Esophagus squamous epithelium (tissue), 5 donors: ENCODE measurements at regions not wholly inside any gene's neighbourhood (a gene's known extent, or its start where the extent isn't known, plus 50 kb on each side); places are given as distances from the start of the nearest gene placed in this dataset.

ENCODE experiments used
- DNase-seq: peaks from one replicate; lab custom pipeline; 2025; lab: John Stamatoyannopoulos, UW
- H3K27ac ChIP-seq, 4 donors: fragments of 200-600 bp; sonication (generic); one replicate each; pipeline ENCODE4 v1.5.1; 2016 to 2019; ENCODE audit warnings: mild to moderate bottlenecking in 1 of 4
- H3K27me3 ChIP-seq, 4 donors: fragments of 200-600 bp; sonication (generic); 1 replicate in 3 of 4; 2 replicates in 1 of 4; pipeline versions ENCODE4 v1.5.1 to v1.6.0; 2017 to 2021; ENCODE audit warnings: antibody characterized with exemption in 1 of 4
- H3K36me3 ChIP-seq, 3 donors: fragments of 200-600 bp; sonication (generic); one replicate each; pipeline ENCODE4 v1.5.1; 2016 to 2019
- H3K4me1 ChIP-seq, 3 donors: fragments of 200-600 bp; sonication (generic); one replicate each; pipeline ENCODE4 v1.5.1; 2017 to 2019
- H3K4me3 ChIP-seq, 4 donors: fragments of 200-600 bp; sonication (generic); 1 replicate in 3 of 4; 2 replicates in 1 of 4; pipeline ENCODE4 v1.5.1; 2016 to 2019; ENCODE audit warnings: mild to moderate bottlenecking in 2 of 4, moderate library complexity in 1 of 4
- H3K9me3 ChIP-seq, 3 donors: fragments of 200-600 bp; sonication (generic); one replicate each; pipeline ENCODE4 v1.5.1; 2016 to 2019
- POLR2A ChIP-seq, 4 donors: fragments of 450-650 bp; IDR thresholded peaks; one replicate each; pipeline ENCODE4 v1.6.1; 2017; ENCODE audit warnings: antibody characterized with exemption in 4 of 4, mild to moderate bottlenecking in 4 of 4, moderate library complexity in 3 of 4
- WGBS, 2 donors: methylation state at CpG; one replicate each; pipeline ENCODE4 v1.1.5; 2018; 5-methylcytosine and 5-hydroxymethylcytosine counted together
- intact Hi-C: fragments of 100-400 bp; cut with DNase I; formaldehyde crosslinking; loops from one replicate; pipeline ENCODE4 v1.15.0; 2022
- TF ChIP-seq, protein P1 (sequence below), 6 experiments: fragments of 450-650 bp in 4 of 6; fragments of 200-600 bp in 2 of 6; sonication (generic) in 2 of 6; IDR thresholded peaks; one replicate each; pipeline ENCODE4 v1.5.1; 2016 to 2019; ENCODE audit warnings: antibody characterized with exemption in 6 of 6, mild to moderate bottlenecking in 4 of 6, moderate library complexity in 4 of 6
- donor health status: DM: yes; HTN: yes; CAD: no.

DNA sequence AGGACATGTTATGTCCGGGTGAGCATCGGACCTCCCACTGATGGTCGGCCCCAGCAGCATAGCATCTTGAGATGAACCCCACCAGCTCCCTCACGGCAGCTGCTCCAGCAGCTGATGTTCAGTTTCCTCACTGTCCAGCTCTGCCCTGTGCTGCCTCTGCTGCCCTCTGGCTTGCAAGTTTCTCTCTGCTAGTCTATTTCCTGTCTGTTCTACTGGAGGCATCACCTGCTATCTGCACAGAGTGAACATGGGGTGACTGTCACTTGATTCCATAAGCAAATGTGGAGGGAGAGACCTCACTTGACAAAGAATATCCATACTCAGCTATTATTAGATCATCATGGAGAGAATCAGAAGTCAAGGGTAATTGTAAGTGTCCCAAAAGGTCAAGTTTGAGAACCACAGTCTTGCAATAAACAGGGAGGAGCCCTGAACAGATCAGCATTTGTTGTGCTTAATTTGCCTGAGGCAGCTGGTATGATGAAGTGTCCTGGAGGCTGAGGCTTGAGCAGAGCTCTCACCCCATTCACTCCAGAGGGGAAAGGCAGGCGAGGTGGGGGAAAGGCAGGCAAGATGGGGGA lies 702.8 kb downstream of the SEMA5A start:
- Histone ChIP-seq H3K4me1 (peaks cover 0 to 13% (median 3%) of the 10 kb centered on the region in 3 donors), H3K36me3 (no peaks in the 10 kb centered on the region), H3K9me3 (no peaks in the 10 kb centered on the region), H3K27me3 (no peaks in the 10 kb centered on the region), H3K4me3 (no peak overlapping the region), H3K27ac (peak overlapping the region in 2 of 4 donors; percentile 62 to 63)
- no peak for DNase-seq
- TF ChIP-seq POLR2A (IDR thresholded peaks at IDR 0.05) = no peak
- TF ChIP-seq, protein P1, sequence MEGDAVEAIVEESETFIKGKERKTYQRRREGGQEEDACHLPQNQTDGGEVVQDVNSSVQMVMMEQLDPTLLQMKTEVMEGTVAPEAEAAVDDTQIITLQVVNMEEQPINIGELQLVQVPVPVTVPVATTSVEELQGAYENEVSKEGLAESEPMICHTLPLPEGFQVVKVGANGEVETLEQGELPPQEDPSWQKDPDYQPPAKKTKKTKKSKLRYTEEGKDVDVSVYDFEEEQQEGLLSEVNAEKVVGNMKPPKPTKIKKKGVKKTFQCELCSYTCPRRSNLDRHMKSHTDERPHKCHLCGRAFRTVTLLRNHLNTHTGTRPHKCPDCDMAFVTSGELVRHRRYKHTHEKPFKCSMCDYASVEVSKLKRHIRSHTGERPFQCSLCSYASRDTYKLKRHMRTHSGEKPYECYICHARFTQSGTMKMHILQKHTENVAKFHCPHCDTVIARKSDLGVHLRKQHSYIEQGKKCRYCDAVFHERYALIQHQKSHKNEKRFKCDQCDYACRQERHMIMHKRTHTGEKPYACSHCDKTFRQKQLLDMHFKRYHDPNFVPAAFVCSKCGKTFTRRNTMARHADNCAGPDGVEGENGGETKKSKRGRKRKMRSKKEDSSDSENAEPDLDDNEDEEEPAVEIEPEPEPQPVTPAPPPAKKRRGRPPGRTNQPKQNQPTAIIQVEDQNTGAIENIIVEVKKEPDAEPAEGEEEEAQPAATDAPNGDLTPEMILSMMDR (IDR thresholded peaks at IDR 0.05) = peak in 1 of 6 experiments; percentile 7
- 68 to 83% methylated on average over 4 to 5 of the region's 5 CpGs for WGBS, 2 donors
- intact Hi-C loops = no loop called here

DNA sequence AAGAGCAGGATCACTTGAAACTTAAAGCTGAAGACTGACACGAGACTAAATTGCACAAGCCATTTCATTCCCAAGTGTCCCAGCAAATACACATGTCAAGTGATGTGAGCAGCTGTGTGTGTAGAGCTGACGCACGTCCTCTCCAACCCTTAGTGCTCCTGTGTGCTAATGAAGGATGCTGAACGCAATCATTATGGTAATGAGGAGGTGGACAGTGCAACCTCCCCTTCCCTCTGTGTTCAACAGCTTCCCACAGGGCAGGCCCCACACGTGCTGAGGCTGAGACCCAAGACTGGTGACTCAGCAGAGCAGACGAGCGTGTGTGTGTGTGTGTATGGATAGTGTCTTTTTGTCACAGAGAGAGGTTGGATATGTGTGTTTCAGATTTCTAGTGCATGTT lies 702.1 kb downstream of the SEMA5A start:
- DNase-seq = no peak
- peak overlapping the region in 3 of 4 donors; percentile 26 to 77 (median 71) for H3K27ac ChIP-seq

GRCh38 chr5:8844206-8844605 lies 701.7 kb downstream of the SEMA5A start:
- Histone ChIP-seq H3K9me3 (no peaks in the 10 kb centered on the region), H3K4me1 (peaks cover 0 to 13% (median 3%) of the 10 kb centered on the region in 3 donors), H3K4me3 (no peak overlapping the region), H3K27me3 (no peaks in the 10 kb centered on the region), H3K27ac (peak overlapping the region in 3 of 4 donors; percentile 26 to 77 (median 71)), H3K36me3 (no peaks in the 10 kb centered on the region)
- no peak for DNase-seq
- WGBS, 2 donors = 40% methylated on average over 5 of the region's 5 CpGs
- TF ChIP-seq, protein P1 (IDR thresholded peaks at IDR 0.05) = no peak
- TF ChIP-seq POLR2A (IDR thresholded peaks at IDR 0.05) = no peak
- intact Hi-C loops = no loop called here

More for the DNA sequence above, 702.1 kb downstream of the SEMA5A start:
- TF ChIP-seq POLR2A (IDR thresholded peaks at IDR 0.05) = no peak
- TF ChIP-seq, protein P1 (IDR thresholded peaks at IDR 0.05) = no peak
- no peaks in the 10 kb centered on the region for H3K9me3 ChIP-seq
- H3K36me3 ChIP-seq = no peaks in the 10 kb centered on the region
- whole genome bisulfite sequencing, 2 donors = 33 to 69% methylated on average over 7 of the region's 7 CpGs
- H3K4me3 ChIP-seq = no peak overlapping the region
- peaks cover 0 to 13% (median 3%) of the 10 kb centered on the region in 3 donors for H3K4me1 ChIP-seq
- intact Hi-C loops = no loop called here
- H3K27me3 ChIP-seq = no peaks in the 10 kb centered on the region

DNA sequence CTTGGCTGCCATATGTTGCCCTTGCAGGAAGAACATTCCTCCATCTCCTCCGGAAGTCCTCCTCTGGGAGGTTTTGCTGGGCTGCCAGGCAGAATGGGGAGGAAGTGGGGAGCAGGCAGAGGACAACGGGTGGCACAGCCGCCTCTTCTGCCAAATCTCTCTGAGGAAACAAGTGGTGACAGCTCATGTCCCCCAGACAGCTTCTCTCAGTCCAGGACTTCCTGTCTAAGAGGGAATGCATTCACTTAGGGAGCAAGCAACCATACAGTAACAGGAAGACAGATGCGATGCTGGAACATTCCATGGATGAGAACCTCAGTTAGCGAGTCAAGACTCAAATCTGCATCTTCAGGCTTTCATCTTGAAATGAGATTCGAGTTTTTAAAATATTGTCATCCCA lies 701.0 kb downstream of the SEMA5A start:
- Histone ChIP-seq H3K4me1 (peaks cover 0 to 13% (median 3%) of the 10 kb centered on the region in 3 donors), H3K27ac (peak overlapping the region in 3 of 4 donors; percentile 21 to 77 (median 71)), H3K27me3 (no peaks in the 10 kb centered on the region), H3K36me3 (no peaks in the 10 kb centered on the region), H3K9me3 (no peaks in the 10 kb centered on the region), H3K4me3 (no peak overlapping the region)
- no peak for TF ChIP-seq POLR2A (IDR thresholded peaks at IDR 0.05)
- TF ChIP-seq, protein P1 (IDR thresholded peaks at IDR 0.05) = no peak
- DNase-seq = no peak
- intact Hi-C loops = no loop called here
- 46 to 67% methylated on average over 6 of the region's 6 CpGs for WGBS, 2 donors

- WGBS, 2 donors = 63 to 68% methylated on average over 5 of the region's 5 CpGs
- Histone ChIP-seq H3K9me3 (no peaks in the 10 kb centered on the region), H3K4me1 (peaks cover 0 to 13% (median 3%) of the 10 kb centered on the region in 3 donors), H3K27me3 (no peaks in the 10 kb centered on the region), H3K27ac (peak overlapping the region in 1 of 4 donors; percentile 71), H3K4me3 (no peak overlapping the region), H3K36me3 (no peaks in the 10 kb centered on the region)
- intact Hi-C loops = no loop called here
- DNase-seq = no peak
- no peak for TF ChIP-seq POLR2A (IDR thresholded peaks at IDR 0.05)
- TF ChIP-seq, protein P1 (IDR thresholded peaks at IDR 0.05) = no peak
Measured at GRCh38 chr5:8845296-8845695, 700.6 kb downstream of the SEMA5A start.
